HG03469 (cell line): ENCODE measurements at regions not wholly inside any gene's neighbourhood (a gene's known extent, or its start where the extent isn't known, plus 50 kb on each side); places are given as distances from the start of the nearest gene placed in this dataset.
"Not testable (repeated sequence)": the region's sequence is repeated elsewhere in the genome, so short reads cannot be mapped to it uniquely, and the experiment has no call there.

ENCODE experiments used
- ATAC-seq: cut with Tn5 transposase; IDR thresholded peaks from one replicate; pipeline ENCODE4 v1.9.1; 2021; ENCODE audit warnings: mild to moderate bottlenecking, moderate library complexity, moderate number of reproducible peaks; ENCODE audit not compliant: unreplicated experiment

GRCh38 chr13:73656863-73657262, 477.3 kb downstream of the KLF12 start:
- ATAC-seq = no peak

DNA sequence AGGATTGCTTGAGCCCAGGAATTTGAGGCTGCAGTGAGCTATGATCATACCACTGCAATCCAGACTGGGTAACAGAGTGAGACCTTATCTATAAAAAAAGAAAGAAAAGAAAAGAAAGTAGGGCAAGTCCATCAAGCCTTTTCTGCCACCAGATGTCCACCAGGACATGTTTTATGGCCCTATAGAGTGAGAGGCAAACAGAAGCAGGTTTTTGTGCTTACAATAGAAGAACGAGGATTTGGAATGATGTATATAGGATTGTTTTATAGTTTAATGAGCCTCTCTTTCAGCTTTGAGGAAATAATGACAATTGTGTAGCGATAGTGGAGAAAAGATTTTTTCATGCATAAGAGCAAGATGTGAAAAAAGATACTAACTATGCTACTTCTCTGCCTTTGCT, 480.5 kb downstream of the KLF12 start:
- ATAC-seq = no peak

DNA sequence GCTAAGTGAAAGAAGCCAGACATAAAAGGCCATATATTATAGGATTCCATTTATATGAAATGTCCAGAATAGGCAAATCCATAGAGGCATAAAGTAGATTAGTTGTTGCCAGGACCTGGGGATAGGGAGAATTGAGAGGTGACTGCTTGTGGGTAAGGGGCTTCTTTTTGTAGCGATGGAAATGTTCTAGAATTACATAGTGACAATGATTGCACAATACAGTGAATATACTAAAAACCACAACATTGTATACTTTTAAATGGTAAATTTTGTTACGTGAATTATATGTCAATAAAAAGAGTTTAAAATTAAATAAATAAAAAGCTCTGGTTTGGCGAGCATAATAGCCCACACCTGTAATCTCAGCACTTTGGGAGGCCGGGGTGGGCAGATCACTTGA, 486.8 kb downstream of the KLF12 start:
- ATAC-seq = no peak

- ATAC-seq = not testable (repeated sequence)
Measured at GRCh38 chr13:73640476-73641179, 493.6 kb downstream of the KLF12 start.

- ATAC-seq = no peak
Measured at GRCh38 chr13:73635166-73635787, 498.9 kb downstream of the KLF12 start.

GRCh38 chr13:73633817-73634460, 500.3 kb downstream of the KLF12 start:
- ATAC-seq = no peak

- no peak for ATAC-seq
Measured at GRCh38 chr13:73631411-73631810, 502.8 kb downstream of the KLF12 start.

- ATAC-seq = no peak
Measured at GRCh38 chr13:73625562-73626339, 508.5 kb downstream of the KLF12 start.

DNA sequence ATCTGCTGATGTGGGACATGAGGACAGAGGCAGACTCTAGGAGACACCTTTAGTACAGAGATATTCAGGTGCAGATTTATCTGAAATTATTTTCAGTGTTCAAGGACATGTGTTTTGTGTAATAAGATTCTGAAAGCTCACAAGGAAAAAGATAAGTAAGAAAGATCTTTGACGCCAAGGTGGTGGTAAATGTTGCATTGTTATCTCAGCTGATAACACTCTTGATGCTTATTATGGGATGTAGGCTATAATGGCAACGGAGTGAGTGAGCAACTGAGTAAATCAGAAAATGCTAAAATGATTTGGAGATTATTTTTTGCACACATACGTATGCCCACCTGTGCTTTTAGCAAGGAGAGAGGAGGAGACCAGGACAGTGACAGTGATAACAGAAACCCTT, 510.9 kb downstream of the KLF12 start:
- no peak for ATAC-seq

- no peak for ATAC-seq
Measured at GRCh38 chr13:73622381-73622780, 511.8 kb downstream of the KLF12 start.

- no peak for ATAC-seq
Measured at GRCh38 chr13:73618275-73618865, 515.8 kb downstream of the KLF12 start.

- ATAC-seq = no peak
Measured at GRCh38 chr13:73616861-73617260, 517.3 kb downstream of the KLF12 start.

DNA sequence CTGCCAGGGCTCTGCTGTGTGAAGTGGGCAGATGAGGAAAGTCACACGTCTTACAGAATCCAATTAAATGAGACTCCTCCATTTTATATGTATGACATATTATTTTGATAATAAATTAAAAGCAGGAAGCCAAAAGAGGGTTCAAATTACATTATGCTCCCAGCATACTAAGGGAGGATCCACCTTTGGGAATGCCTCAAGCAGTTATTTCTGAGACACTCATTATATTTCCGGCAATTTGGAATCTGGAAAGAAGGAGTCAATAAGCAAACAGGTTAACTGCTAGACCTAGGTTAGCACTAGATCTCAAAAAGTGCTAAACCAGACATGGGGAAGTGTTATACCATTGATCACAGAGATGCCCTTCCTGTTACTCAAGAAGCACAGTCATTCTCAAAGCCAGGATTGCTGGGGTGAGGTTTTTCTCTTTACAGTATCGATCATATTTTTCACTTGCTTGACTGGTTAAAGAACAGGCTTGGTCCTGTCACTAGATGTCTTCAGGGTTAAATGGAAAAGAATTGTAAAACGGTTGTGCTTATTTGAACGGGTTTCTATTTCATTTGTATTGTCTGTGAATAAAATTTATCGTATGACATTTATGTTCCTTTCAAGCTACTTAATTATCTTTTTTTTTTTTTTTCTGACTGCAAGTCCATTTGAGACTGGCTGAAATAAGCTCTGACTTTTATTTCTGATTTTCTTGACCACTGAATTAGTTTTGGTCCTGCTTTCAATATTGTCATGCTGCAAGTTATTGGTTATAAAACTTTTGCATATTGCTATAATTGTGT, 523.2 kb downstream of the KLF12 start:
- ATAC-seq = no peak

DNA sequence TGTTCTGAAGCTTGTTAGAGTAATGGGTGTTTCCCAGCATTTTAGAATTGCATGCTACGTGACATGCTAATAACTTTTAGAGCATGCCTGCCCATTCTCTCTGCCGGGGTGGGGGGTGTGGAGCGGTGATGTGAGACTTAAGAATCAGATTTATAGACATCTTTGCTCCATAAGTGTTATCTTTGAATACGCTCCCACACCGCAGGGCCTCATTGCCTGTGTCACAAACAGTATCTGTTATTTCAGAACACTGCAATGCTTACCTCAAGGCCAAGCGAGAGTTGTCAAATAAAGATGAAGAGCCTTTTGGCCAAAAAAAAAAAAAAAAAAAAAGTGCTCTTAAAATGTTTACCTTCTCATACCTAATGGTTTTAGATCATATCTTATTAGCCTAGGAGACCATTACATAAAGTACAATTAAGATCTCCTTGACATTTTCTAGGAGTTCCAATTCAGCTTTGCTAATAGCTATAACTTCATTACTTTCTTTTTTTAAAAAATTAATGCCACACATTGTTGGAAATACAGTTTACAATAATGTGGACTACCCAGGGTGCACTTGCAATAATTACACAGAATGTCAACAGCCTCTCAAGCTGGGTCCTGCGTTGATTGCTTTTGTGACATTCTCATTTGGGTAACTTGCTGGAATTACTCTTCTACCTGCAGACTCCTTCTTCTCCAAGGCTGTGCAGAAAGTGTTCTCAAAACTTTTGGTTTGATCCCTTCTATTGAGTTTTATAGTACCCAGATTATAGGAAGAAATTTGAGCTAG, 525.3 kb downstream of the KLF12 start:
- ATAC-seq = no peak

DNA sequence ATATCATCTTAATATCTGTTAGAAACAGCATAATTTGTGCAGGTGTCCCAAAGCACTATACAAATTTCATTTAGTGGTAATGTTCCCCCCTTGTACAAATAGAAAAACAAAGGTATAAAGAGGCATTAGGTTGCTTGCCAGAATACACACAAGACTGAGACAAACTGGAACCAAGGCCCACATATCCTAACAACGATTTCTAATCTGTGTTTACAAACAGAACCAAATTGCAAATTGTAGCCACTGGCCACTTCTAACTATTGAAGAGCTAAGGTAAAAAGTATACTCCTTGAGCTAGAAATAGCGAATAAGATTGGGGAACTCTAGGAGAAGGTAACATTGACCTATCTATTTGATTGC, 526.1 kb downstream of the KLF12 start:
- ATAC-seq = no peak

GRCh38 chr13:73607489-73608156, 526.6 kb downstream of the KLF12 start:
- ATAC-seq = no peak

DNA sequence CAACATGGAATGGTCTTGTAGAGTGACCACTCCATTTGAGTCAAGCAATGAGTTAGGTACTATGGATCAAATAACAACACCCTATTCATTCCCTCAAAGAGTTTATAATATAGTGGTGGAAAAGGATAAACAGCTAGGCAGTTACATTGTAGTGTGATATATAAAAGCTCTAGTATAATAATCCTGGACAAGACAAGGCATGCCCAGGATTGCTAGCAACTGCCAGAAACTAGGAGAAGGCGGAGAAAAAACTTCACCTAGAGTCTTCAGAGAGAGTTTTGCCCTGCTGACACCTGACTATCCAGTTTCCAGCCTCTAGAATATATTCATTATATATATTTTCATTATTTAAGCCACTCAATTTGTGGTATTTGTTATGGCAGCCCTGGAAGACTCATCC, 530.6 kb downstream of the KLF12 start:
- no peak for ATAC-seq

- no peak for ATAC-seq
Measured at GRCh38 chr13:73602295-73602694, 531.9 kb downstream of the KLF12 start.

DNA sequence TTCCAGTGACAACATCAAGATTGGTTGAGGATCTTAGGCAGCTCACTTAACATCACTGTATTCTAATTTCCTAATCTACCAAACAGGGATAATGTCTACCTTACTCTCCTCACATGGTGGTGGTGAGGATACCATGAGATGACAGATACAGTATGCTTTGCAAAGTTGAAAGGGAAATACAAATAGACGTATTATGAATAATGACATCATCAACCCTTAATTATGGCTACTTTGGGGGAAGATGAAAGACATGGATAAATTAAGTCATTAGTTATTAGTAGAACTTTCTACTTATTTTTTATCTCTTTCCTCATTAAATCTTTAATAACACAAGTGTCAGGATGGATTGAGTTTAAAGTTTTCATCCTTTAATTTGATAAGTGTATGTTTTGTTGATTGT, 532.5 kb downstream of the KLF12 start:
- ATAC-seq = no peak
